GM12874 (cell line): ENCODE measurements at regions not wholly inside any gene's neighbourhood (a gene's known extent, or its start where the extent isn't known, plus 50 kb on each side); places are given as distances from the start of the nearest gene placed in this dataset.

ENCODE experiments used
- CTCF ChIP-seq: IDR thresholded peaks from 2 replicates; pipeline ENCODE4 v1.5.1; 2011; ENCODE audit warnings: low read depth, mild to moderate bottlenecking, control low read depth, low read length, moderate library complexity; ENCODE audit not compliant: insufficient read depth

GRCh38 chr10:111556666-111557065, 479.8 kb downstream of the ADRA2A start:
- TF ChIP-seq CTCF, result no peak

GRCh38 chr10:111558211-111558610, 481.4 kb downstream of the ADRA2A start:
- TF ChIP-seq CTCF, result no peak

- TF ChIP-seq CTCF, result no peak
These were observed 483.2 kb downstream of the ADRA2A start for GRCh38 chr10:111560027-111560426.

- TF ChIP-seq CTCF, result no peak
These were observed 484.3 kb downstream of the ADRA2A start for GRCh38 chr10:111561124-111561523.

- TF ChIP-seq CTCF, result no peak
These were observed 488.7 kb downstream of the ADRA2A start for GRCh38 chr10:111565542-111565941.

GRCh38 chr10:111578076-111578475, 501.2 kb downstream of the ADRA2A start:
- no peak for TF ChIP-seq CTCF

GRCh38 chr10:111579473-111579872, 502.6 kb downstream of the ADRA2A start:
- no peak for TF ChIP-seq CTCF

GRCh38 chr10:111590703-111591102, 513.9 kb downstream of the ADRA2A start:
- TF ChIP-seq CTCF, result no peak
